ENCODE measurements at regions not wholly inside any gene's neighbourhood (a gene's known extent, or its start where the extent isn't known, plus 50 kb on each side); places are given as distances from the start of the nearest gene placed in this dataset.

- in situ Hi-C loops (cut with MboI; ENCODE audit: low sequenced_read_pairs, unreplicated experiment), result no loop called here
These were observed 78.9 kb upstream of the RPH3AL start for GRCh38 chr17:431494-431893.

DNA sequence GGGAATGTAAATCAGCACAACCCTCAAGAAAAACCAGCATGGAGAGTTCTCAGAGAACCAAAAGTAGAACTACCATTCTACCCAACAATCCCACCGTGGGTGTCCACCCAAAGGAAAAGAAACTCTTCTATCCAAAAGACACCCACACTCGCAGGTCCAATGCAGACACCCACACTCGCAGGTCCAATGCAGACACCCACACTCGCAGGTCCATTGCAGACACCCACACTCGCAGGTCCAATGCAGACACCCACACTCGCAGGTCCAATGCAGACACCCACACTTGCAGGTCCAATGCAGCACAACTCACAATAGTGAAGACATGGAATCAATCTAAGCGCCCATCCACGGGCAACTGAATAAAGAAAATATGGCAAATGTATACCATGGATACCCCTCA, 77.0 kb upstream of the RPH3AL start:
- in situ Hi-C loops (cut with MboI; ENCODE audit: low sequenced_read_pairs, unreplicated experiment), result no loop called here
- DNase-seq (ENCODE audit: low spot score), result no peak
- TF ChIP-seq, protein P1, sequence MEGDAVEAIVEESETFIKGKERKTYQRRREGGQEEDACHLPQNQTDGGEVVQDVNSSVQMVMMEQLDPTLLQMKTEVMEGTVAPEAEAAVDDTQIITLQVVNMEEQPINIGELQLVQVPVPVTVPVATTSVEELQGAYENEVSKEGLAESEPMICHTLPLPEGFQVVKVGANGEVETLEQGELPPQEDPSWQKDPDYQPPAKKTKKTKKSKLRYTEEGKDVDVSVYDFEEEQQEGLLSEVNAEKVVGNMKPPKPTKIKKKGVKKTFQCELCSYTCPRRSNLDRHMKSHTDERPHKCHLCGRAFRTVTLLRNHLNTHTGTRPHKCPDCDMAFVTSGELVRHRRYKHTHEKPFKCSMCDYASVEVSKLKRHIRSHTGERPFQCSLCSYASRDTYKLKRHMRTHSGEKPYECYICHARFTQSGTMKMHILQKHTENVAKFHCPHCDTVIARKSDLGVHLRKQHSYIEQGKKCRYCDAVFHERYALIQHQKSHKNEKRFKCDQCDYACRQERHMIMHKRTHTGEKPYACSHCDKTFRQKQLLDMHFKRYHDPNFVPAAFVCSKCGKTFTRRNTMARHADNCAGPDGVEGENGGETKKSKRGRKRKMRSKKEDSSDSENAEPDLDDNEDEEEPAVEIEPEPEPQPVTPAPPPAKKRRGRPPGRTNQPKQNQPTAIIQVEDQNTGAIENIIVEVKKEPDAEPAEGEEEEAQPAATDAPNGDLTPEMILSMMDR (IDR thresholded peaks at IDR 0.05; ENCODE audit: borderline replicate concordance, control extremely low read depth, extremely low read depth, insufficient read depth, missing control alignments), result no peak

More at GRCh38 chr17:431494-431893, 78.9 kb upstream of the RPH3AL start:
- TF ChIP-seq, protein P1 (IDR thresholded peaks at IDR 0.05; ENCODE audit: borderline replicate concordance, control extremely low read depth, extremely low read depth, insufficient read depth, missing control alignments), result no peak
- DNase-seq (ENCODE audit: low spot score), result no peak

DNA sequence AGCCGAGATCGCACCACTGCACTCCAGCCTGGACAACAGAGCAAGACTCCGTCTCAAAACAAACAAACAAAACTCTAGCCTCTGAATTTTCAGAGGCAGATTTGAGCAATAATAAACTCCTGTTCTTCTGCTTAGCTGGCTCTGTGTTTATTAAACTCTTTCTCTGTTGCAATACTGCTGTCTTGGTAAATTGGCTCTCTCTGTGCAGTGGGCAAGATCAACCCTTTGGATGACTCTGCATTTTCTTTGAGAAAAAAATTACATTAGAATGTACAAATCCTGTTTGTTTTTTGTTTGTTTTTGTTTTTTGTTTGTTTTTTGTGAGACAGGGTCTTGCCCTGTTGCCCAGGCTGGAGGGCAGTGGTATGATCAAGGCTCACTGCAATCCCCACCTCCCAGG, 75.8 kb upstream of the RPH3AL start:
- TF ChIP-seq, protein P1 (IDR thresholded peaks at IDR 0.05; ENCODE audit: borderline replicate concordance, control extremely low read depth, extremely low read depth, insufficient read depth, missing control alignments), result no peak
- in situ Hi-C loops (cut with MboI; ENCODE audit: low sequenced_read_pairs, unreplicated experiment), result no loop called here
- DNase-seq (ENCODE audit: low spot score), result no peak

- in situ Hi-C loops (cut with MboI; ENCODE audit: low sequenced_read_pairs, unreplicated experiment), result no loop called here
- TF ChIP-seq, protein P1 (IDR thresholded peaks at IDR 0.05; ENCODE audit: borderline replicate concordance, control extremely low read depth, extremely low read depth, insufficient read depth, missing control alignments), result no peak
- no peak for DNase-seq (ENCODE audit: low spot score)
These were observed 75.3 kb upstream of the RPH3AL start for GRCh38 chr17:427891-428290.

- DNase-seq (ENCODE audit: low spot score), result no peak
- TF ChIP-seq, protein P1 (IDR thresholded peaks at IDR 0.05; ENCODE audit: borderline replicate concordance, control extremely low read depth, extremely low read depth, insufficient read depth, missing control alignments), result no peak
- in situ Hi-C loops (cut with MboI; ENCODE audit: low sequenced_read_pairs, unreplicated experiment), result no loop called here
These were observed 74.7 kb upstream of the RPH3AL start for GRCh38 chr17:427327-427726.

GRCh38 chr17:422196-422930, 69.8 kb upstream of the RPH3AL start:
- TF ChIP-seq, protein P1 (IDR thresholded peaks at IDR 0.05; ENCODE audit: borderline replicate concordance, control extremely low read depth, extremely low read depth, insufficient read depth, missing control alignments), result no peak
- in situ Hi-C loops (cut with MboI; ENCODE audit: low sequenced_read_pairs, unreplicated experiment), result no loop called here
- DNase-seq (ENCODE audit: low spot score), result no peak
